Endothelial cell (in vitro differentiated cells): ENCODE measurements at regions not wholly inside any gene's neighbourhood (a gene's known extent, or its start where the extent isn't known, plus 50 kb on each side); places are given as distances from the start of the nearest gene placed in this dataset.
"Not testable (repeated sequence)": the region's sequence is repeated elsewhere in the genome, so short reads cannot be mapped to it uniquely, and the experiment has no call there.

Source experiments
- DNase-seq: peaks from one replicate; pipeline ENCODE4 v3.0.0; 2021; ENCODE audit warnings: low spot score
- H3K27ac Mint-ChIP-seq: one replicate; pipeline ENCODE4 v1.8.0; 2021; ENCODE audit warnings: mixed read lengths, inconsistent platforms; ENCODE audit not compliant: unreplicated experiment
- H3K27me3 Mint-ChIP-seq: one replicate; pipeline ENCODE4 v1.8.0; 2021; ENCODE audit warnings: mild to moderate bottlenecking, moderate library complexity, mixed read lengths, inconsistent platforms; ENCODE audit not compliant: unreplicated experiment
- H3K36me3 Mint-ChIP-seq: one replicate; pipeline ENCODE4 v1.8.0; 2021; ENCODE audit warnings: mild to moderate bottlenecking, low read depth, mixed read lengths, inconsistent platforms; ENCODE audit not compliant: unreplicated experiment
- H3K4me1 Mint-ChIP-seq: one replicate; pipeline ENCODE4 v1.8.0; 2021; ENCODE audit warnings: mild to moderate bottlenecking, mixed read lengths, inconsistent platforms; ENCODE audit not compliant: unreplicated experiment
- H3K4me3 Mint-ChIP-seq: one replicate; pipeline ENCODE4 v1.8.0; 2021; ENCODE audit warnings: mild to moderate bottlenecking, mixed read lengths, inconsistent platforms; ENCODE audit not compliant: unreplicated experiment
- H3K9me3 Mint-ChIP-seq: one replicate; pipeline ENCODE4 v1.8.0; 2021; ENCODE audit warnings: mixed read lengths, inconsistent platforms; ENCODE audit not compliant: unreplicated experiment
- TF ChIP-seq, protein P1 (sequence below): fragments of 200-600 bp; sonication (generic); IDR thresholded peaks from one replicate; pipeline ENCODE4 v1.5.0; 2021; ENCODE audit warnings: antibody characterized with exemption; ENCODE audit not compliant: unreplicated experiment

DNA sequence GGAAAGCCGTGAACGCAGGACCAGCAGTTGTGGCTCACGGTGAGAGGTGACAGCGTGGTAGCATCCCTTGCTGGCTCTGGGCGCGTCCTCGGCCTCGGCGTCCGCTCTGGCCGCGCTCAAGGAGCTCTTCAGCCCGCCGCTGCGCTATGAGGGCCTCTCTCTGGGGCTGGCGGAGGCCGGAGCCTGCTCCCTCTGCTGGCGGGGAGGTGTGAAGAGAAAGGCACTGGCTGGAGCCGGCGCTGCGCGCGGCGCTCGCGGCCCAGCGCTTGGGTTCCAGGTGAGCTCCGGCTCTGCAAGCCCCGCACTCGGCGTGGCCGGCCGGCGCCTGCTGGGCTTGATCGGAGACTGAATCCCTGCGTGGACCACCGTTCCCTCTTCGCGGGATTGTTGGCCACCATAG, 705.6 kb downstream of the SEMA5A start:
- Mint-ChIP-seq H3K27ac (no peak overlapping the region), H3K9me3 (no peaks in the 10 kb centered on the region), H3K4me3 (no peak overlapping the region), H3K27me3 (peaks cover 2% of the 10 kb centered on the region), H3K4me1 (no peaks in the 10 kb centered on the region), H3K36me3 (no peaks in the 10 kb centered on the region)
- DNase-seq = peak; percentile 12
- TF ChIP-seq, protein P1, sequence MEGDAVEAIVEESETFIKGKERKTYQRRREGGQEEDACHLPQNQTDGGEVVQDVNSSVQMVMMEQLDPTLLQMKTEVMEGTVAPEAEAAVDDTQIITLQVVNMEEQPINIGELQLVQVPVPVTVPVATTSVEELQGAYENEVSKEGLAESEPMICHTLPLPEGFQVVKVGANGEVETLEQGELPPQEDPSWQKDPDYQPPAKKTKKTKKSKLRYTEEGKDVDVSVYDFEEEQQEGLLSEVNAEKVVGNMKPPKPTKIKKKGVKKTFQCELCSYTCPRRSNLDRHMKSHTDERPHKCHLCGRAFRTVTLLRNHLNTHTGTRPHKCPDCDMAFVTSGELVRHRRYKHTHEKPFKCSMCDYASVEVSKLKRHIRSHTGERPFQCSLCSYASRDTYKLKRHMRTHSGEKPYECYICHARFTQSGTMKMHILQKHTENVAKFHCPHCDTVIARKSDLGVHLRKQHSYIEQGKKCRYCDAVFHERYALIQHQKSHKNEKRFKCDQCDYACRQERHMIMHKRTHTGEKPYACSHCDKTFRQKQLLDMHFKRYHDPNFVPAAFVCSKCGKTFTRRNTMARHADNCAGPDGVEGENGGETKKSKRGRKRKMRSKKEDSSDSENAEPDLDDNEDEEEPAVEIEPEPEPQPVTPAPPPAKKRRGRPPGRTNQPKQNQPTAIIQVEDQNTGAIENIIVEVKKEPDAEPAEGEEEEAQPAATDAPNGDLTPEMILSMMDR = no peak

DNA sequence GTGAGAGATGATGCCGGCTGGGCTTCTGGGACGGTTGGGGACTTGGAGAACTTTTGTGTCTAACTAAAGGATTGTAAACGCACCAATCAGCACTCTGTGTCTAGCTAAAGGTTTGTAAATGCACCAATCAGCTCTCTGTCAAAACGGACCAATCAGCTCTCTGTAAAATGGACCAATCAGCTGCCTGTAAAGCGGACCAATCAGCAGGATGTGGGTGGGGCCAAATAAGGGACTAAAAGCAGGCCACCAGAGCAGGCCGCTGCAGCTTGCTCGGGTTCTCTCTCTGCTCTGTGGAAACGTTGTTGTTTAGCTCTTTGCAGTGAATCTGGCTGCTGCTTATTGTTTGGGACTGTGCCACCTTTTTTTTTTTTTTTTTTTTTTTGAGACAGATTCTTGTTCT, 705.1 kb downstream of the SEMA5A start:
- H3K9me3 Mint-ChIP-seq, H3K4me1 Mint-ChIP-seq, H3K27ac Mint-ChIP-seq, H3K27me3 Mint-ChIP-seq, DNase-seq, H3K4me3 Mint-ChIP-seq, H3K36me3 Mint-ChIP-seq: not testable (repeated sequence)

- Mint-ChIP-seq H3K27ac (no peak overlapping the region), H3K4me3 (no peak overlapping the region), H3K4me1 (no peaks in the 10 kb centered on the region), H3K36me3 (no peaks in the 10 kb centered on the region), H3K27me3 (peaks cover 2% of the 10 kb centered on the region), H3K9me3 (no peaks in the 10 kb centered on the region)
- TF ChIP-seq, protein P1 = no peak
- DNase-seq = no peak
Observed at GRCh38 chr5:8842971-8843551, 702.8 kb downstream of the SEMA5A start.

DNA sequence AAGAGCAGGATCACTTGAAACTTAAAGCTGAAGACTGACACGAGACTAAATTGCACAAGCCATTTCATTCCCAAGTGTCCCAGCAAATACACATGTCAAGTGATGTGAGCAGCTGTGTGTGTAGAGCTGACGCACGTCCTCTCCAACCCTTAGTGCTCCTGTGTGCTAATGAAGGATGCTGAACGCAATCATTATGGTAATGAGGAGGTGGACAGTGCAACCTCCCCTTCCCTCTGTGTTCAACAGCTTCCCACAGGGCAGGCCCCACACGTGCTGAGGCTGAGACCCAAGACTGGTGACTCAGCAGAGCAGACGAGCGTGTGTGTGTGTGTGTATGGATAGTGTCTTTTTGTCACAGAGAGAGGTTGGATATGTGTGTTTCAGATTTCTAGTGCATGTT, 702.1 kb downstream of the SEMA5A start:
- peaks cover 2% of the 10 kb centered on the region for H3K27me3 Mint-ChIP-seq
- no peak for DNase-seq
- no peaks in the 10 kb centered on the region for H3K9me3 Mint-ChIP-seq
- no peaks in the 10 kb centered on the region for H3K4me1 Mint-ChIP-seq
- H3K27ac Mint-ChIP-seq = no peak overlapping the region
- H3K4me3 Mint-ChIP-seq = no peak overlapping the region
- H3K36me3 Mint-ChIP-seq = no peaks in the 10 kb centered on the region
- TF ChIP-seq, protein P1 = no peak

- Mint-ChIP-seq H3K27ac (no peak overlapping the region), H3K4me3 (no peak overlapping the region)
Observed at GRCh38 chr5:8844206-8844605, 701.7 kb downstream of the SEMA5A start.

More at GRCh38 chr5:8844206-8844605, 701.7 kb downstream of the SEMA5A start:
- TF ChIP-seq, protein P1 = no peak
- no peak for DNase-seq
- H3K9me3 Mint-ChIP-seq = no peaks in the 10 kb centered on the region
- H3K27me3 Mint-ChIP-seq = peaks cover 2% of the 10 kb centered on the region
- no peaks in the 10 kb centered on the region for H3K4me1 Mint-ChIP-seq
- no peaks in the 10 kb centered on the region for H3K36me3 Mint-ChIP-seq
